Tibial artery (tissue), 4 donors: ENCODE measurements at regions not wholly inside any gene's neighbourhood (a gene's known extent, or its start where the extent isn't known, plus 50 kb on each side); places are given as distances from the start of the nearest gene placed in this dataset.

Experiments used
- DNase-seq, 2 donors: peaks; one replicate each; pipeline ENCODE4 v3.0.0-alpha.2; 2019
- H3K27ac ChIP-seq, 2 donors: fragments of 200-600 bp; sonication (generic) in 1 of 2; 1 replicate in 1 of 2; 2 replicates in 1 of 2; pipeline ENCODE4 v1.5.1; 2018 to 2019; ENCODE audit warnings: mild to moderate bottlenecking in 1 of 2
- H3K27me3 ChIP-seq, 2 donors: fragments of 200-600 bp; sonication (generic) in 1 of 2; one replicate each; pipeline versions ENCODE4 v1.5.1 to v1.6.0; 2016 to 2019
- H3K36me3 ChIP-seq, 3 donors: fragments of 200-600 bp; sonication (generic) in 2 of 3; one replicate each; pipeline ENCODE4 v1.5.1; 2016 to 2019; ENCODE audit warnings: mild to moderate bottlenecking in 2 of 3
- H3K4me1 ChIP-seq, 4 donors: fragments of 200-600 bp; sonication (generic) in 2 of 4; 1 replicate in 3 of 4; 2 replicates in 1 of 4; pipeline ENCODE4 v1.5.1; 2016 to 2019
- H3K4me3 ChIP-seq, 2 donors: fragments of 200-600 bp; sonication (generic) in 1 of 2; 1 replicate in 1 of 2; 2 replicates in 1 of 2; pipeline ENCODE4 v1.5.1; 2018 to 2019; ENCODE audit warnings: mild to moderate bottlenecking in 2 of 2
- H3K9me3 ChIP-seq, 3 donors: fragments of 200-600 bp; sonication (generic) in 1 of 3; one replicate each; pipeline ENCODE4 v1.5.1; 2016 to 2019
- CTCF ChIP-seq, 2 experiments: fragments of 200-600 bp in 1 of 2; fragments of 450-650 bp in 1 of 2; IDR thresholded peaks; one replicate each; pipeline ENCODE4 v1.5.1; 2017 to 2019; ENCODE audit warnings: antibody characterized with exemption in 2 of 2, mild to moderate bottlenecking in 1 of 2, moderate library complexity in 1 of 2
- intact Hi-C: fragments of 100-400 bp; cut with DNase I; formaldehyde crosslinking; loops from one replicate; pipeline ENCODE4 v1.15.0; 2023; ENCODE audit warnings: low total_unique reads

GRCh38 chr14:84610086-84610485, 919.9 kb upstream of the FLRT2 start:
- DNase-seq = no peak
- H3K9me3 ChIP-seq = no peaks in the 10 kb centered on the region
- intact Hi-C loops = no loop called here
- H3K4me1 ChIP-seq = no peaks in the 10 kb centered on the region
- H3K4me3 ChIP-seq = no peak overlapping the region
- H3K27ac ChIP-seq = no peak overlapping the region
- H3K36me3 ChIP-seq = no peaks in the 10 kb centered on the region
- H3K27me3 ChIP-seq = no peaks in the 10 kb centered on the region
- no peak for TF ChIP-seq CTCF (IDR thresholded peaks at IDR 0.05)

GRCh38 chr14:84622357-84622756, 907.6 kb upstream of the FLRT2 start:
- Histone ChIP-seq H3K27ac (no peak overlapping the region), H3K4me1 (no peaks in the 10 kb centered on the region), H3K4me3 (no peak overlapping the region), H3K9me3 (no peaks in the 10 kb centered on the region), H3K27me3 (no peaks in the 10 kb centered on the region), H3K36me3 (no peaks in the 10 kb centered on the region)
- intact Hi-C loops = no loop called here
- no peak for DNase-seq
- TF ChIP-seq CTCF (IDR thresholded peaks at IDR 0.05) = no peak

GRCh38 chr14:84643446-84643845, 886.5 kb upstream of the FLRT2 start:
- no peaks in the 10 kb centered on the region for H3K27me3 ChIP-seq
- DNase-seq = no peak
- no peak overlapping the region for H3K27ac ChIP-seq
- no peaks in the 10 kb centered on the region for H3K4me1 ChIP-seq
- no peak overlapping the region for H3K4me3 ChIP-seq
- H3K36me3 ChIP-seq = no peaks in the 10 kb centered on the region
- no peaks in the 10 kb centered on the region for H3K9me3 ChIP-seq
- TF ChIP-seq CTCF (IDR thresholded peaks at IDR 0.05) = no peak
- intact Hi-C loops = no loop called here

- H3K27me3 ChIP-seq = no peaks in the 10 kb centered on the region
- intact Hi-C loops = no loop called here
- no peak for TF ChIP-seq CTCF (IDR thresholded peaks at IDR 0.05)
- DNase-seq = no peak
- no peak overlapping the region for H3K4me3 ChIP-seq
- H3K27ac ChIP-seq = no peak overlapping the region
- no peaks in the 10 kb centered on the region for H3K9me3 ChIP-seq
- H3K4me1 ChIP-seq = no peaks in the 10 kb centered on the region
- H3K36me3 ChIP-seq = no peaks in the 10 kb centered on the region
Measured at GRCh38 chr14:84646786-84647500, 883.0 kb upstream of the FLRT2 start.

DNA sequence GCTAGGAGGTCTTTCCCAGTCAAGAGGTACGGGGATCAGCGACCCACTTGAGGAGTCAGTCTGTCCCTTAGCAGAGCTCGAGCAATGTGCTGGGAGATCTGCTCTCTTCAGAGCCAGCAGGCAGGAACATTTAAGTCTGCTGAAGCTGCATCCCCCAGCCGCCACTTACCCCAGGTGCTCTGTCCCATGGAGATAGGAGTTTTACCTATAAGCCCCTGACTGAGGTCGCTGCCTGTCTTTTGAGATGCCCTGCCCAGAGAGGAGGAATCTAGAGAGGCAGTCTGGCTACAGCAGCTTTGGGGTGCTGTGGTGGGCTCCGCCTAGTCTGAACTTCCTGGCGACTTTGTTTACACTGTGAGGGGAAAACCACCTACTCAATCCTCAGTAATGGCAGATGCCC, 874.9 kb upstream of the FLRT2 start:
- no peak overlapping the region for H3K27ac ChIP-seq
- peaks cover 0 to 8% (median 0%) of the 10 kb centered on the region in 3 donors for H3K9me3 ChIP-seq
- H3K4me1 ChIP-seq = no peaks in the 10 kb centered on the region
- no peaks in the 10 kb centered on the region for H3K36me3 ChIP-seq
- H3K27me3 ChIP-seq = no peaks in the 10 kb centered on the region
- H3K4me3 ChIP-seq = no peak overlapping the region
- DNase-seq = no peak
- TF ChIP-seq CTCF (IDR thresholded peaks at IDR 0.05) = no peak
- intact Hi-C loops = no loop called here

- intact Hi-C loops = no loop called here
- Histone ChIP-seq H3K9me3 (peaks cover 0 to 8% (median 0%) of the 10 kb centered on the region in 3 donors), H3K36me3 (no peaks in the 10 kb centered on the region), H3K4me3 (no peak overlapping the region), H3K4me1 (no peaks in the 10 kb centered on the region), H3K27me3 (no peaks in the 10 kb centered on the region), H3K27ac (no peak overlapping the region)
- TF ChIP-seq CTCF (IDR thresholded peaks at IDR 0.05) = no peak
- no peak for DNase-seq
Measured at GRCh38 chr14:84657911-84658310, 872.0 kb upstream of the FLRT2 start.
